LNCAP (cell line): ENCODE measurements at regions not wholly inside any gene's neighbourhood (a gene's known extent, or its start where the extent isn't known, plus 50 kb on each side); places are given as distances from the start of the nearest gene placed in this dataset.

Source experiments
- TF ChIP-seq, protein P1 (sequence below): fragments of 450-650 bp; IDR thresholded peaks from 2 replicates; pipeline ENCODE4 v1.5.1; 2017; ENCODE audit warnings: mild to moderate bottlenecking

GRCh38 chr2:147294825-147295392, 549.9 kb upstream of the ACVR2A start:
- TF ChIP-seq, protein P1, sequence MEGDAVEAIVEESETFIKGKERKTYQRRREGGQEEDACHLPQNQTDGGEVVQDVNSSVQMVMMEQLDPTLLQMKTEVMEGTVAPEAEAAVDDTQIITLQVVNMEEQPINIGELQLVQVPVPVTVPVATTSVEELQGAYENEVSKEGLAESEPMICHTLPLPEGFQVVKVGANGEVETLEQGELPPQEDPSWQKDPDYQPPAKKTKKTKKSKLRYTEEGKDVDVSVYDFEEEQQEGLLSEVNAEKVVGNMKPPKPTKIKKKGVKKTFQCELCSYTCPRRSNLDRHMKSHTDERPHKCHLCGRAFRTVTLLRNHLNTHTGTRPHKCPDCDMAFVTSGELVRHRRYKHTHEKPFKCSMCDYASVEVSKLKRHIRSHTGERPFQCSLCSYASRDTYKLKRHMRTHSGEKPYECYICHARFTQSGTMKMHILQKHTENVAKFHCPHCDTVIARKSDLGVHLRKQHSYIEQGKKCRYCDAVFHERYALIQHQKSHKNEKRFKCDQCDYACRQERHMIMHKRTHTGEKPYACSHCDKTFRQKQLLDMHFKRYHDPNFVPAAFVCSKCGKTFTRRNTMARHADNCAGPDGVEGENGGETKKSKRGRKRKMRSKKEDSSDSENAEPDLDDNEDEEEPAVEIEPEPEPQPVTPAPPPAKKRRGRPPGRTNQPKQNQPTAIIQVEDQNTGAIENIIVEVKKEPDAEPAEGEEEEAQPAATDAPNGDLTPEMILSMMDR, result no peak

DNA sequence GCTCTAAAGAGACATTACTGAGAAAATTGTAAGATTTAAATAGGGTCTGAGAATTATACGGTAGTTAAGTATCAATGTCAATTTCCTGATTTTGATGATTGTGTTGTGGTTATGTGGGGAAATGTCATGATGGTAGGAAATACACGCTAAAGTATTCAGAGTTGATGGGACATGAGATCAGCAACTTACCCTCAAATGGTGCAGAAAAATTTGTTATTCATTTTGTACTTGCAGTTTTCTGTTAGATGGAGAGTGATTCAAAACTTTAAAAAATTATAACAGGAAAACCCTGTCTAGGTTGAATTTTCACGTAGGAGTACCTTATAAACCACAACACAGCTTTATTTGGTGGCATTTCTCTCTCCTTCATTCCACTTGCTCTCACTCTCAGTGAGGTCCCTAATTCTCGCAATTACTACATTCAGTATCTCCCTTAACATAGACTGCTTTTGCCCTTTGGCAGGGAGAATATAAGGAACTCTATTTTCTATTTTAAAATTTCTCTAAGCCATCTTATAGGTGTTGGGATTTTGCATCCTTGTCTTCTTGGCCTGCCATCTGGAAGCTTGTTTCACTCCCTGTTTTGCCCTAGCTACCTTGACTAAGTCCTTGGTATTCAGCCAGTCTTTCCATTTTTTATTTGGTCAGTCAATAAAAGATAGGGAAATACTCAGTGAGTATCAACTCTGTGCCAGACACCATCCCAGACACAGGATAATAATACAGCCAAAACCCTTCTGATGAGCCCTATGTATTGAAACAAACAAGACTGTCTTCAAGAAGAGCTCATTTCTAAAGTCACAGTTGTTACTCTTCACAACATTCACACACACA, 550.6 kb upstream of the ACVR2A start:
- TF ChIP-seq, protein P1, result no peak

- TF ChIP-seq, protein P1, result no peak
These were observed 556.7 kb upstream of the ACVR2A start for GRCh38 chr2:147288131-147288530.

DNA sequence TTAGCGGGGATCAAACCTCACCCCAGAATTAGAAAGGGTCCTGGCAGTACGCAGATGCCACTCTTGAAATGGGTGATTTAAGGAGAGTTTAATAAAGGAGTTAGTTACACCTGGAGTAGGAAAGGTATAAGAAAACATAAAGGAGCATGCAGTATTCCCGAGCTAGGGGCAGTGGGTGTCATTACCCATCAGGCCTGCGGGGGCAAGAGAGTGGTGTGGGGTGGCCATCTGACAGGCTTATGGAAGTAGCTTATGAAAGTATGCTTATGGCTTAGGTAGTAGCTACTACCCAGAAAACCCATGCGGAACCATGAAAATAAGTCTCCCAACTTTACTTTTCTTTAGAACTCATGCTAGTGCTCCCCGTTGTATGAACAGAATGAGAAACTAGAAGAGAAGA, 568.9 kb upstream of the ACVR2A start:
- TF ChIP-seq, protein P1, result no peak

DNA sequence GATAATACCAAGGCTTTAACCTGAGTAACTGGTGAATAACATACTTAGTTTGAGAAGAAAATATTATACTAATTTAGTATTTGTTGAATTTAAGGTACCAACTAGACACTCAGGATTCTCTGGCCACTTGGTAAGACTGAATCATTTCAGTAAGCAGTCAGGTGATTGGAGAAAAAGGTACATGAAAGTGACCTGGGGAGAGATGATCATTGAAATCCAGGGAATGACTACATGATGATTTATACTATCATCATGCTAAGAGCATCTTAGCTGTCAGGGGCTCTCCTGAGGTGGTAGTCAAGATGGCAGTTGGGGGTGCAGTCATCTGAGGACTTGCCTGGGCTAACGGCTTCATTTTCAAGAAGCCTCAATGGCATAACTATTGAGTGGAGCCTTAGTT, 571.2 kb upstream of the ACVR2A start:
- TF ChIP-seq, protein P1, result no peak

DNA sequence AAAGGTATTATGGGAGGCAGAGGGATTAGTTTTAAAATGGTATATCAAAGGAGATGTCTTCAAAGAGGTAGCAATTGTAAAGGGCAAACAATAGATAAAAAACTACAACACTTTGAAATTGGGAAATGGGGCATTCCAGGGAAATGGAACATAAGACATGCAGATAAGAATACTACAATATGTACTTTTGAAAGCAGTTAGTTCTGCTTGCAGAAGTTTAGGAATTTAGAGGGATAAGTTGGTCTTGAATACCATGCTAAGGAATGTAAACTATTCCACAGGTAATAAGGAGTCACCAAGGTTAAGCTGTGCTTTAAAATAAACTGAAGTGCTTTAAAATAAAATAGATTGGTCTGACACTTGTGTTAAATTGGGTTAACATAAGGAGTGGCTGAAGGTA, 571.7 kb upstream of the ACVR2A start:
- TF ChIP-seq, protein P1, result no peak

GRCh38 chr2:147260241-147260640, 584.6 kb upstream of the ACVR2A start:
- TF ChIP-seq, protein P1, result no peak
